ENCODE measurements at regions not wholly inside any gene's neighbourhood (a gene's known extent, or its start where the extent isn't known, plus 50 kb on each side); places are given as distances from the start of the nearest gene placed in this dataset.

DNA sequence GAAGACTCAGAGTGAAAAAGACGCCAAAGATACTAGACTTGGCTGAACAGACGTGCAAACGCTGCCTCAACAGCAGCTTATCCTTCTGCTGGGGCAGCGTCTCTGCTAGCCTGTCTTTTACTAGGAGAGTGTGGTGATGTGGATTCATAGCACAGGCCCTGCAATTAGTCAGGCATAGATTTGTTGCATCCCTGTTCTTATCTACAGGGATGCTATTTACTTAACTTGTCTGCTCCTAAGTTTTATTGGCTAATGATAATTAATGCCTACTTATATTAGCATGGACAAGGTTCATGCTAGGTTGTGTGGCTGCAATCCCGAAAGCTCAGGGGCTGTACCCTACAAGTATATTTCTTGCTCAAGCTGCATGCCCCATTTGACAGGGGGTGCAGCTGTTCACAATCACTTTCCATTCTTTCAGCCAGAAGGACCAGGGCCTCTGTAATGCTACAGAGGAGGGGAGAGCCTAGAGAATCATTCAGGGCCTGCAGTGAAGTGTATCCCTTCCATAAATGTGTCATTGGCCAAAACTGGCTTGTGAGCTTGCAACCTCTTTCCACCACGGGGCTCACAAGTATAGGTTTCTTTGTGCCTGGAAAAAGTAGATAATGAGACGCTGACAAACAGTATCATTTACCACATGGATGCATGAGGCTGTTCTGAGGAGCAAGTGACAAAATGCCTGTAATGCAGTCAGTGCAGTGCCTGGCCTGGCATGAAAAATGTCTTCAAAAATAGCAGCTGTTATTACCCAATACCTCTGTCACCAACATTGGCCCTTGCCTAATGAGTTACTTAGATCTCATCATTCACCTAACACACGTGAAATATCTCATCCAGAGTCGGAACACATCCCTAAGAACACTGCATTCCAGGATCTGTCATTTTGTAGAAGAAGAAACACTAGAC lies 685.8 kb upstream of the API5 start:
- DNase-seq = no peak

DNA sequence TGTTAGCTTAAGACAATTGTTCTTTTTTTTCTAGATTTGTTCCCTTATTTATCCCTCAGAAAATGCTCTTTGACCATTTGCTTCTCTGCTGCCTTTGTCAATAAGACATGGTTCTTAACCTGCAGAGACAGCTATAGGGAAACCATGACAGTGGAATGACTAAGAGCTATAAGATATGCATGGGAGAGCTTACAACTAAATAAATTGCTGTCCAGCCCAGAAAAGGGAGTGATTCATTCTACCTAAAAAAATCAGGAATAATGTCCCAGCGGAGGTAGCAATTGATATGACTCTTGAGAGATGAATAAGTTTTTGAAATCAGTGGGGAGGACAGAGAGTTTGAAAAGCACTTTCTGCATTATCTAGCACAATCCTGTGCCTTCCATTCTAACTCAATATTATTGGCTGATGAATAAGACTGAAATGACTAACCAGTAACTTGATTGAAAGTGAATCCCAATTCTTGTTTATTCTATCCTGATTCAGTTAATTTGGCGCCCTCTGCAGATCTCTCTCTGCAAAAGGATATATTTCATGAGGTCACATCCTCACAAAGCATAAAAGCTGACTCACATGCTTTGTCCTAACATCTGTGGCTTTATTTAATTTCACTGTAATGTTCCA lies 680.5 kb upstream of the API5 start:
- DNase-seq = no peak

DNA sequence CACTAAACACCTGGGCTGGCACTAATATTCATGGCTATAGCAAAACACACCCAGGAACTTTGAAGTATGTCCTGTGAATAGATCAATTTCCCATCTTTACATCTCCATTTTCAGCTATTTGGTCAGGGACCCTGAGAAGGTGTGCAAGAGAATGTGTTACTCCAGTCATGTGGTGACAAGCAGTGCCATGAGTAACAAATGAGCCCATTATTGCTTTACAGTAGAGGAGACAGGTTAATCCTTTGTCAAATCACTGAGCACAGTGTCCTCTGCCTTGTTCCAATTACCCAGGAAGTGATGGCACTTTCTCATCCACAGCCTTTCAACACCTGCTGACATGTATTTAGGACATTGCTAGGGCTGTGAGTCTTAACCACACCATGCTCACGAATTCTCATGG lies 664.8 kb upstream of the API5 start:
- DNase-seq = no peak

DNA sequence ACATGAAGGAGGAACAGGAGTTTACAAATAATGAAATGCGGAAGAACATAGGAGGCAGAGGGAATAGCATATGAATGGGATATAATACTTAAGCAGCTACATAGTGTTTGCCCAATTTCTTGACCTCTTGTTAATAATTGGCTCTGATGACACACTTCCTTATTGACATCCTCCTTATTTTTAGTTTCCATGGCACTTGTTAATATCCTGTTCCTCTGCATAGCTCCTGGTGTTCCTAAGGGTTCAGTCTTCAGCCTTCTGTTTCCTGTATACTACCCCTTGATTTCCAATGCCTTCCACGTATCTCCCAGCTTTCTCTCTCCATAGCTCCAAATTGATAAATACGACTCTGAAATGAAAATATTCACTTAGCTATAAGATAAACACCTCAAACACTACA lies 663.8 kb upstream of the API5 start:
- no peak for DNase-seq

DNA sequence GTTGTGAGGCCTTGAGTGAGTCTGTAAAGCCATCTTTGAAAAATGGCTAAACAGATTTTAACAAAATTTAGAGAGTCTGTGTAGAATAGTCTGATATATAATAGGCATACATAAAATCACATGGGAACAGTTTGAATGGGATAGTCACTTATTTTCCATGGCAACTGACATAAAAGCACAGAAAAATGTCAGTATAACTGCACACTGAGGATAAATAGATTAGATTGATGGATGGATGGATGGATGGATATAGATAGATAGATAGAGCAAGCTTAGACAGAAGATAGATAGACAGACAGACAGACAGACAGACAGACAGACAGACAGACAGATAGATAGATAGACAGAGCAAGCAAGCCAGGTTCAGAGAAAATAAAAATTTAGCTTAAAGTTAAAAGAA lies 660.2 kb upstream of the API5 start:
- no peak for DNase-seq

DNA sequence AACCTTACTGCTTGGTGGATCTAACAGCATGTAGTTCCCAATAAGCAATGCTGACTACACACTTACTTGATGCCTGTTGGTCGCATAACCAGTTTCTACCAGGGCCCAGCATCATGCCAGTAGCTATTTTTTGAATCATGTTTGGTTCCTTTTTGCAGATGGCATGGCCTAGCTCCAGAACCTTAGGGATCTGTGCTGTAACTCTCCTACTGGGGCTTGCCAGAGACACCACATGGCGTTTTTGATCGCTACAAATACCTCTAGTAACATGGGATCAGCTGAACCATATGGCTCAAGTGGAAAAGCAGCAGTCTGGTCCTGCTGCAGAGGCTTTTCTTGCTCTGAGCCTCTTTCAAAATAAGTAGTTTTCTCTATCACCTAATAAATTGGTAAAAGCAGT lies 654.6 kb upstream of the API5 start:
- no peak for DNase-seq

DNA sequence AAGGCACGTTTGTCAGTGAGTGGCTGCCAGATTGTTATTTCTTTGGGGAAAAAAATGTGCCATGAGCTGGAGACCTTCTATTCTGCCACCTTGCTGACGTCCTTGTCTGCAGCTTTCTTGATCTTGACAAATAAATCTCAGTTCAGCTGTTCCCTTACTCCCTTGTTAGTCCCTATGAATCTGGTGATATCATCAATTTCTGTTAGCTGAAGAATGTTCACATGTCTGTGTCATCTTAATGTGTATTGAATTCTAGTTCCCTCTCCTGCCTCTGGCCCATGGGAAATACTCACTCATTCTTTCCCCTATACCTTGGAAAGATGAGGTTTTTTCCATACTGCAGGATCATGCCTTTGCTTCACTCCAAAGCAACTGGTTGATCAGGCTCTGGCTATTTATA lies 649.9 kb upstream of the API5 start:
- DNase-seq = no peak

DNA sequence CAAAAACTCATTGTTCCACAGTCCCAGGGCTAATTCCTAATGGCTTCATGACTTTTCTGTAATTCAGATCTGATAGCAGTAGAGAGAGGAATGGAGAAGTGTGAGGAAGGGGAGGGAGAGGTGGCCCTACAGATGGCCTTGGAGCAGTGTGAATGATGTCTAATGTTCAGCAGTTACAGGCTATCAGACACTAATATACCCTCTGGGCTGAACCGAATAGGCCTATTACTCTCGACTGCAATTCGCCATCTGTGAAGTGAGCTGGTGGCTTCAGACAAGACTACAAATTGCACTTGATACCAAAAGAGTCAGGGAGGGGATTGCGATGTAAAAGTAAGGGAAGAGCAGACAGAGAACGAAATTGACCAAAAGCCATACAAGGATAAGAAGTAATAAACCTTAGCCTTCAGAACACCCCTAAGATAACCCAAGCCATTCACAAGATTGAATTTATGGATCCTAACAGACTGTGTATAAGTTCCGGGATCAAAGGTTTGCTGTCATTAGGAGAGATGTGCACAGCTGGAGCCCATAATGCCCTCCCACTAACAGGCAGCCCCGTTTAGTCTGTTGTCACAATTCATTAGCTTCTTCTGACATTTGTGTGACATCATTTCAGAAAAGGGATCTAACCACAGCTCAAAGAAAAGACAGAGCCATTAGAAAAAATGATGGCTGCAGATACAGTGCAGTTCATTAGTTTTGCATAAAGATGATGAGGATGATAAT lies 642.4 kb upstream of the API5 start:
- DNase-seq = no peak

DNA sequence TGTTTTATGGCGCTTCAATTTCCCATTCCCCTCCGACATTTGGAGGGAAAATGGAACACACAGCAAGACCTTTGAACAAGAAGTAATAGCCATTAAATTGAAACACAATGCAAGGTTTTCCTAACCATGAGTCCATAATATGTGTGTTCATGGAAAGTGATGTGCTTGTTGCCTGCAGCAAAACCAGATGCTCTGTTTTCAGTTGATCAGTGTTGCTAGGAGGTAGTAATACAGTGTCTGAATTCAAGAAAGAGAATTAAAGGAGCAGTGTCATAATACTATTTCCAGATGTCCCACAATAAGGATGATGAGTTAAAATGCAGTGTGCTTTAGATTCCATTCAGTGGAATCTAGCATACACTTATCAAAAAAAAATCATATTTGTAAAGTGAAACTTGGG lies 637.4 kb upstream of the API5 start:
- no peak for DNase-seq

DNA sequence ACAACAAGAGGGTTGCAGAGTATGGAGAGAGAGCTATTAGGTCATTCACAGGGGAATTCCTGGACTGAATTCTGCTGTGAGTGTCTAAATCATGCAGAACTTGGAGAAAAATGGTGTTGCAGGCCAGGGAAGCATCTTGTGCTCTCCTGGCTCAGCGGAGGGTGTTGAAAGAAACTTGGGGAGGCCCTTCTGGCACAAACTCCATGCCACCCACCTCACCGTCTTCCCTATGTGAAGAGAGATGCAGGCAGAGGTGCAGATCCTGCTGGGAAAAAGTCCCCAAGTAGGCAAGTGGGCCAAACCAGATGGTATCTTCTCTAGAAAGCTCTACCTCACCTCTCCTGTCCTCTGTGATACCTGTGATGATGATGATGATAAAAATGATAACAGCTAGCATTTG lies 604.3 kb upstream of the API5 start:
- no peak for DNase-seq

DNA sequence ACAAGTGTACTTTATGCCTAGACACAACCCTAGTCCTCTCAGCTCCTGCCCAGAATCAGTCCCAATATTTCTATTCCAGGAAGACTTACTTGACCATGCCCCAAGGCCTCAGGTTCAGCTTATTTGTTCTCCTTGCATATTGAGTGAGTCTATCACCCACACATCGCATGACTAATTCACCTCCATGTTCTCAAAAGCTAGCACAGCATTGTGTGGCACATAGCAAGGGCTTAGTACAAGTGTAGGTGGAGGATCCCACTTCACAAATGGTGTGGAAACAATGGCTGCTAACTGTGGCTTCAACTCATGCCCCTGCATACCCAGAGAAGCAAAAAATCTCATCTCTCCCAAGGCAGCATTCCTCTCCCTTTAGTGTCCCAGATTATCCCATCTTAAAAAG lies 602.6 kb upstream of the API5 start:
- DNase-seq = no peak

DNA sequence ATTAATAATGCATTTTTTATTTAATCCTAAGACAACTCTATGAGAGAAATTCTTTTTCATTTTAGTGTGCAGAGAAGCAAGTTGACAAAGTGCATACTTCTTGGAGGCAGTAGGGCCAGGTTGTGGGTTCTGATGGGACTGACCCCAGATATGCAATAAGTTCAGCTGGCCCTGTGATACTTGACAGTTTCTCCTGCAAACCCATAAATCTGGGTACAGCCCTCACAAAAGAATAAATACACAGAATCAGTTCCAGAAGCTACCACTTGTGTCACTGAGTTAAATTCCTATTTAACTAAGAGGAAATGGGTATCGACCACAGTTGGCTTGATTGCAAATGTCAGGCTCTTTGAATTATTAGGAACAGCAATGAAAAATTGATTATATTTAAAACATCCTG lies 598.5 kb upstream of the API5 start:
- DNase-seq = no peak

DNA sequence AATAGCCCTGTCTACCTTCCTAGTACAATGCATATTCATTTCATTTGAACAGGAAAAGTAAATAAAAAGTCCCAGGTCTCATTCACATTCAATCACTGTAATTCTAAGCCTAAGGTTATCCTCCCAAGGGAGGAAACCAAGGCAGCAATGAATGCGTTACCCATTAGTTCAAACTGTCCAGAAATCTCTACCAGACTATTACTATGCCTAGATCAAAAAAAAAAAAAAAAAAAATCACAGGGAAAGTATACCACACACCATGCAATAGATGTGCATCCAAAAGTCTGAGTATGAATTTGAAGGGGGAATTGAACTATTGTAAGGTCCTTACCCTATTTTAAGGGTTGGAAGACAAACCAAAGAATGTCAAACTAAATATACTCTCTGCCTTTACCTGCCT lies 598.0 kb upstream of the API5 start:
- DNase-seq = no peak

DNA sequence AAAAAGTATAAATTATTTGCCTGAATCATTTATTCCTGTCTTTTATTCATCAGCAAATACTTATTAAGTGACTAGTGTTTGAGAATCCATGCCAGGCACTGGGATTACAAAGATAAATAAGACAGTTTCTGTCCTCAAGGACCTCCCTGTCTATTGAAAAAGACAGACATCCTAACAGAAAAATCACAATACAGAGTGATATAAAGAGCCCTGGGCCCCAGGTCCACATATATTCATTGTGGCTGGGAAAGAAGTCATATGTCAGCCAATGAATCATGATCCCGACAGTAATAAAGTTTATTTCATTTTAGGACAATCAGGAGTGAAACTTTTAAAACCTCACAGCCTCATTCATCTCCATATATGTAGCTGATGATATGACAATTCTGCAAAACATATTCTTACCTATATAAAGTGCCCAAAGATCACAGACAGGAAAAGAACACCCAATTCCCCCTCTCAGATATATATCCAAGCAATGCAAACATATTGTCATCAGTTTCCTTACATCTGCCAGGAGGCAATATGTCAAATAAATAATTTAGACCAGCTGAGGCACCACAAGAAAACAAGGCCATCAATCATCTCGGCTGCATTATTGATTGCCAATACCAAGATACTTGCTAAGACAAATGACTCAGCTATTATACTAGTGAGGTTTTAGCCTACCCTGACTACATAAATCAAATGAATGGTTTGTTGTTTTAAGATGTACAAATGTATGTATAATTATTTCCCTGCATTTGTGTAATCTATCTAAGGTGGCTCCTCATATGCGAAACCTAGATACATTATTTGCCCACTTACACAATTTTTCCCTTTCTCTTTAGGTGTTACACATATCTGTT lies 590.9 kb upstream of the API5 start:
- DNase-seq = no peak

DNA sequence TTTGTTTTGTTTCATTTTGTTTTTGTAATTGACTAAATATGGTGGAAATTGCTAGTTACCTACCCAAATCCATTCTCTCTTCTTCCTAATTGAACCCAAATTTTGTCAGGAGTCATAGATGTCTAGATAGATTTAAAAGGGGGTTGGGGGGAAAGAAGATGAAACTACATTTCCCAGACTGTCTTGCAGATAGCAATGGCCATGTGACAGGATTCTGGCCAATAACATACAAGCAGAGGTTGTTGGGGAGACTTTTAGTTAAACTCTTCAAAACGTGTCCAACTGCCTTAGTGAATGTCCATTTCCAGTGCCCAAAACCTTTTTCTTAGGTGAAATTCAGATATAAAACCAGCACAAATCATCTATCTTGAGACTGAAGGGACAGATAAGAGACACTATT lies 583.9 kb upstream of the API5 start:
- DNase-seq = no peak

DNA sequence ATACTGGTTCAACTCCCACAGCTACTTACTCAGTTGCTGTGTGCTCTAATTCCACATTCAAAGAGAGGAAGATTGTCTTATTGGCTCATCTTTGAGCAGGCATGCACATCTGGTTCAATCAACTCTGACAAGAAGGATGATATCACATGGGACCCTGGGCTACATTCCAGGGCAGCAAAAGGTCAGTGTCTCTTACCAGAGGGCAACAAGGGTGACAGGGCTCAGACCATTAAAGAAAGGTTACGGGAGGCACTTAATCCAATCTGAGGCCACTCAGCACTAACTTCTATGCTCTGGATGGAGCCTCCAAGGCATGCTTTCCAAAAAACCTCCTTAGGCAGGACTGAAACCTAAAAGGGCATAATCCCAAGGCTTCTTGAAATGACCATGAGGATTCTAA lies 549.4 kb upstream of the API5 start:
- no peak for DNase-seq

DNA sequence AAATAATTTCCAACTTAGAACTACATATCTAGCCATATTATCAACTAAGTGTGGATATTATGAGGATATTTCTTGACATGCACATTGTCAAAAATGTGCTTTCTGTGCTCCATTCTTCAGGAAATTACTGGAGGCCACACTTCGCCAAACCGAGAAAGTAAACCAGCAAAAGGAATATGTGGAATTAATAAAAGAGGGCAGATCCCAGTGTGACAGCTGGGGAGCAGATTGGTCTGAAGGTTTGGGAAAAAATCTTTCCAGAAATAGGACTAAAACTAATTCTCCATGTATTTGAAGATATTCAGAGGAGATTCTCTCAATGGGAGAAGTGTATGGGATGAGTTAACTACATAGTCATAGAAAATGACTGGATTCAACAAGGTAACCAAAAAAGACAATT lies 546.9 kb upstream of the API5 start:
- DNase-seq = no peak

DNA sequence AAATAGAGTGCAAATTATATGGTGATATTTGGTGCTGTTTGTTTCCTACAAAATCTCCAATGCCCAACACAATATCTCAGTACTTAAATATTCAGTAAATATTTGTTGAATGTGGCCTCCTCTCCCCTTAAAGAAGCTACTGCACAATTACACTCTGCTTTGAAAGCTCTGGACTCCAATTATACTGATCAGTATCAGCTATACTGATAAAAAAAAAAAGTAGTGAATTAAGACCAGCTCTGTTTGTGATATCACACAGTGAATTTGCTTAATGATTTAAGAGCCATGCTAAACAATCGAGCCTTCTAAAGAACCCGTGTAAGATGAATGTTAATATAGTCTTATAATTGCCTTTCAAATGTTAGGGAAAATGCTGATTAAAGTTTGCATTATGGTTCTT lies 543.2 kb upstream of the API5 start:
- DNase-seq = no peak

DNA sequence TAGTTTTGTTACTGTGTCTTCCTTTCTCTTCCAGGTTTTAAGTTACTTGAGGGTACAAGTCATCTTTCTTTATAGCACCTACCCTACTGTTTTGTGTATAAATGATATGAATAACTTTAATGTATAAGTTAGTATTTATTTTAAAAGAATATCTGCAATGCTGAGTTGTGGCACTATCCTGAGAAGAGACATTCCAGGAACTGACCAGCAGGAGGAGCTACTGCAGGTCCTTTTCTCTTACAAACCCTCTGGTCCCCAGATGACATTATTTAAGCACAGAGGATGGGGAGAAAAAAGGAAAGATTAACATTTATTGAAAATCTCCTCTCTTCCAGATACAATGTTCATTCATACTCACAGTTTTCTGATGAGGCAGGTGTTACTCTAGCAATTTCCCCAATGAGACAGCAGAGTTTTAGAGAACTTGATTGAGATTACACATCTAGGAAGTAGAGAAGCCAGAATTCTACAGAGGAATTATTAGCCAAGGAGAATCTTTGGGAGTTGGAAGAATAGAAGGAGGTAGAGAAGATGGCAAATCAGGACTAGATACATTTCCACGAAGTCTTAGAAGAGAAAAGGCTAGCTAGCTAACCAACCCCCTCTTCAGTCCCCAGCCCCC lies 541.2 kb upstream of the API5 start:
- DNase-seq = no peak

DNA sequence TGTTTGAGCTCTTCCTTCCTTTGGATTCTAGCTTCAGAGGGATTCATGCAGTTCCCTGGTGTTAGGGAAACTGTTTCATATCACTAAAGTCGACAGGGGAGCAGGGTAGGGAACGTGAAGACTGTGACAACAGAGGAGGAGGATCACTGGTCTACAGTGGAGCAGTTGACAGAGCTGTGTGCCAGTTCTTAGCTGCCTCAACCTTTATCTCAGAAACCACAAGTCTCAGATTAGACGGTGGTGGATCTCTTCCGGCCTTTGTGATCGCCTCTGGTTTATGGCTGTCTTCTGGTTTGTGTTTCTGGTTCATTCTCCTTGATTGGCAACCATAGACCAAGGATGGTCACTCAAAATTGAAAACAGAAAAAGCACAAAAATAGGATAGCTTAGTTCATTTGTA lies 538.9 kb upstream of the API5 start:
- DNase-seq = no peak

DNA sequence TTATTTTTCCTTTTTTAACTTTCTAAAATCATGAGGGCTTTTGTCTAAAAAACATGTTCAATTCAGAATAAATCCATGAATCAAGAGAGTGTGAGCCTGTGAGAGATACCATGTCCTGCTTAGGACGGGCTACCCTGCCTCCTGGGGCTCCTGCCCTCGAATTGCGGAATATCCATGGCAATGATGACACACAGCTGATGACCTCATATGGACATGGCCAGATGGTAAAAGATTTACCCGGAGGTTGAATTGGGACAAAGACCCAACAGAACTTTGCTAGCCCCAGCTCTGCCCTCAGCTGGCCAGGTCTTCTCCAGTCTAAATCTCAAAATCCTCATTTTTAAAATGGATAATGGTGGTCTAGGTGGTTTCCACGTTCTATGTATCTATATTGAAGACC lies 538.1 kb upstream of the API5 start:
- DNase-seq = no peak

DNA sequence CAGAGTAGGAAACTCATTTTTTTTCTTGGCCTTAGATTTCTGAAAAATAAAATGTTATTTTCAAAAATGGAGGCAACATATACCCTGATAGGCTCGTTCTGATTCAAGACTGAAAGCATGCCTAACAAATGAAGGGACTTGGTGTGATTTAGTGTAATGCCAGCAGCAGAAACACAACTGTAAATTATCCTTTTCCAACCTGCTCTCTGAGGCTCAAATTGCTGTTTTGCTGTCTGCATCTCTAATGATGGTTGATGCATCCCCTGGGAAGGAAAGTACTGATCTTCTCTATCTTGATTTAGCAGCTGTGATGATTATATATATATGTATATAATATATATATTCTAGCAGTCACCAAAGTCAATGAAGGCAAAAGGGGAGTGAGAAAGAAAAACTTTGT lies 537.2 kb upstream of the API5 start:
- DNase-seq = no peak

DNA sequence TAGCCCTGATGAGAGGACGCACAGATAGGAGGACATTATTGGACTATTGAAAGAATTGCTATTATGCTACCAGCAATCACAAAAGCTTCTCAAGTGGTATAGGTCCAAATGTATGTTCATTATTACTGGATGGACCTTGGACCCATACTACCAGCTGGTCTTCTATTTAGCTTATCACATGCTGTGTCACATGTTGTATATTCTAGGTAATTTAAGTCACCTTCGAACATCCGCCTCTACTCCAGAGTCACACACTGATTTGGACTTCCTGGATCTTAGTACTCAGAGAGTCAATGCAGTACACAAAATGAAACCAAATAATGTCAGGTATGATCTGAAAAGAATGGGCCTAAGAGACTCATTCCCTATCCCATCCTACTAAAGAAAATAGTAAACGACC lies 534.0 kb upstream of the API5 start:
- DNase-seq = no peak
